ENCODE measurements at regions not wholly inside any gene's neighbourhood (a gene's known extent, or its start where the extent isn't known, plus 50 kb on each side); places are given as distances from the start of the nearest gene placed in this dataset.
"Not testable (repeated sequence)": the region's sequence is repeated elsewhere in the genome, so short reads cannot be mapped to it uniquely, and the experiment has no call there.

GRCh38 chr13:96934889-96935489, 59.3 kb downstream of the OXGR1 start:
- peak; percentile 1 for DNase-seq

GRCh38 chr13:96925916-96926628, 68.2 kb downstream of the OXGR1 start:
- DNase-seq = peak; percentile 4

GRCh38 chr13:96925477-96925876, 68.8 kb downstream of the OXGR1 start:
- DNase-seq = no peak

GRCh38 chr13:96918861-96919631, 75.2 kb downstream of the OXGR1 start:
- not testable (repeated sequence) for DNase-seq

- DNase-seq = no peak
Observed at GRCh38 chr13:96904232-96904631, 90.0 kb downstream of the OXGR1 start.

GRCh38 chr13:96903085-96903484, 91.2 kb downstream of the OXGR1 start:
- no peak for DNase-seq

- no peak for DNase-seq
Observed at GRCh38 chr13:96900986-96901385, 93.3 kb downstream of the OXGR1 start.

GRCh38 chr13:96899946-96900345, 94.3 kb downstream of the OXGR1 start:
- no peak for DNase-seq

GRCh38 chr13:96898646-96899254, 95.5 kb downstream of the OXGR1 start:
- no peak for DNase-seq

- no peak for DNase-seq
Observed at GRCh38 chr13:96898212-96898611, 96.1 kb downstream of the OXGR1 start.

Measured in NCI-H1092 (cell line).